SK-N-SH (cell line): ENCODE measurements at regions not wholly inside any gene's neighbourhood (a gene's known extent, or its start where the extent isn't known, plus 50 kb on each side); places are given as distances from the start of the nearest gene placed in this dataset.

Experiments
- EZH2phosphoT487 ChIP-seq: fragments of 200-600 bp; sonication (generic); IDR thresholded peaks from 2 replicates; pipeline ENCODE4 v1.6.1; 2017; ENCODE audit warnings: low read depth, mixed run types, mild to moderate bottlenecking, antibody characterized with exemption, moderate library complexity, borderline replicate concordance
- REST ChIP-seq: IDR thresholded peaks from 2 replicates; pipeline ENCODE4 v1.6.1; 2012; ENCODE audit warnings: mild to moderate bottlenecking, low read depth, low read length, moderate library complexity

GRCh38 chr7:12139416-12139815 is 71.7 kb upstream of the TMEM106B start:
- TF ChIP-seq EZH2phosphoT487 (no peak), REST (no peak)
